GM12872 (cell line): ENCODE measurements at regions not wholly inside any gene's neighbourhood (a gene's known extent, or its start where the extent isn't known, plus 50 kb on each side); places are given as distances from the start of the nearest gene placed in this dataset.

ENCODE experiments used
- TF ChIP-seq, protein P1 (sequence below): IDR thresholded peaks from 3 replicates; pipeline ENCODE4 v1.5.1; 2011; ENCODE audit warnings: low read depth, mild to moderate bottlenecking, low read length, moderate library complexity; ENCODE audit not compliant: insufficient read depth

DNA sequence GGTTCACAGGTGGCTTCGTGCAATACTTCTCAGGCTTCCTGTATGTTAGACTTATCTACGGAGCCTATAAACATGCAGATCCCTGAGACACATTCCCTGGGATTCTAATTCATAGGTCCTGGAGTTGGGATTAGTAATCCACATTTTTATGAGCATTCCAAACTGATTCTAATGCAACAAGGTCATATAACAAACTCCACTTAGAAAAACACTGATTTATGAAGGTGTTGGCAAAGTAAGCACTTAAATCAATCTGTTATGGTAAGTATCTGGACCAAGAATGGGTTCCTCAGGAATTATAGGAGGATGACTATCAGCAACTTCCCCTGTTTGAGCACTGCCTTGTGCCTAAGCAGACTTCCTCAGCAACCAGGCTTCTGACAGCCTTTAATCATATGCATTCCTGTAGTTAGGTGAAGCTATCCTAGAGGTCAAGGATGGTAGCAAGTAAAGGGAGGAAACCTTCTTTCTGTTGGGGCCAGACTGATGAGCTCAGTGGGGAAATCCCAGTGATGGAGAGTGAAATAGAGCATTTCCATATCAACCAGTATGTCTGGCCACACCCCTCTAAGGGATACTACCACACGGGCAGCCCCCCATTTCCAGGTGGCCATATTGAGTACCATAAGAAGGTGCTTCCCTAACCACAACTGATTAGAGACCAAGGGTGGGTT lies 89.6 kb downstream of the RASSF10 start:
- TF ChIP-seq, protein P1, sequence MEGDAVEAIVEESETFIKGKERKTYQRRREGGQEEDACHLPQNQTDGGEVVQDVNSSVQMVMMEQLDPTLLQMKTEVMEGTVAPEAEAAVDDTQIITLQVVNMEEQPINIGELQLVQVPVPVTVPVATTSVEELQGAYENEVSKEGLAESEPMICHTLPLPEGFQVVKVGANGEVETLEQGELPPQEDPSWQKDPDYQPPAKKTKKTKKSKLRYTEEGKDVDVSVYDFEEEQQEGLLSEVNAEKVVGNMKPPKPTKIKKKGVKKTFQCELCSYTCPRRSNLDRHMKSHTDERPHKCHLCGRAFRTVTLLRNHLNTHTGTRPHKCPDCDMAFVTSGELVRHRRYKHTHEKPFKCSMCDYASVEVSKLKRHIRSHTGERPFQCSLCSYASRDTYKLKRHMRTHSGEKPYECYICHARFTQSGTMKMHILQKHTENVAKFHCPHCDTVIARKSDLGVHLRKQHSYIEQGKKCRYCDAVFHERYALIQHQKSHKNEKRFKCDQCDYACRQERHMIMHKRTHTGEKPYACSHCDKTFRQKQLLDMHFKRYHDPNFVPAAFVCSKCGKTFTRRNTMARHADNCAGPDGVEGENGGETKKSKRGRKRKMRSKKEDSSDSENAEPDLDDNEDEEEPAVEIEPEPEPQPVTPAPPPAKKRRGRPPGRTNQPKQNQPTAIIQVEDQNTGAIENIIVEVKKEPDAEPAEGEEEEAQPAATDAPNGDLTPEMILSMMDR = no peak

DNA sequence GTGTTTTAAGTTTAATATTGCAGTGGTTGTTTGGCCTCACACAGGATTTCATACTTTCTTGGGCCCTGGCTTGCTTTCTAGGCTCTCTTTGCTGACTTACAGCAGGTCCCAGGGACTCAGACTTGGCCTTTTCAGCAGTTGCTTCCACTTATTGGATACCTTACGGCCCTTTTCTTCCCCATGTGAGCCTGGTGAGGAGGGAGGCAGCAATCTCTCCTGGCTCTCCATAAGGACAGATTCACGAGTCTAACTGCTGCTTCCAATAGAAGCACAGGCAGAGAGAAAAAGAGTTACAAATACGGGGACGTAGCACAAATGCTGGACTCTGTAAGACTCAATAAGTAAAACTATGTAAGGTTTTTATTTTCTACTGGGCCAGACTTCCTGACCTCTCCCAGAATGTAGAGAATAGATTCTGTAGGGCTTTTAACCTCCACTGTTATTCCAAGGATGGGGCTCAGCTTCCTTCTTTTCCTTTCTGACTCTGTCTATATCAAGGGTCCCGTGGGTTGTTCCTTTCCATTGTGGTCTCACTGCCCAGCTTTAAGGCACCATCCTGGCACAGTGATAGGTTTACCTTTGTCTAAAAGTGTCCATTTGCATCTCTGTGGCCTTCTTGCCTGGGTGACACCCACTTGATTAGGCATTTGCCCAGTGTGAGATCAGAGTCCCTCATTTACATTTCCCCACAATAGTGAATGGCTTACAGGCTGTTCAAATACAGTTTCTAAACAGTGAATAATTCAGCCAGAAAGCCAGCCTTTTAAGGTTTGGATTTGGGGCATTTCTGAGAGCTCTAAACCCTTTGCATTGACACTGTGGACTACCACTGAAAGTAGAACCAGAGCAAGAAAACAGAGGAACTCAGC lies 92.8 kb downstream of the RASSF10 start:
- TF ChIP-seq, protein P1 = no peak

DNA sequence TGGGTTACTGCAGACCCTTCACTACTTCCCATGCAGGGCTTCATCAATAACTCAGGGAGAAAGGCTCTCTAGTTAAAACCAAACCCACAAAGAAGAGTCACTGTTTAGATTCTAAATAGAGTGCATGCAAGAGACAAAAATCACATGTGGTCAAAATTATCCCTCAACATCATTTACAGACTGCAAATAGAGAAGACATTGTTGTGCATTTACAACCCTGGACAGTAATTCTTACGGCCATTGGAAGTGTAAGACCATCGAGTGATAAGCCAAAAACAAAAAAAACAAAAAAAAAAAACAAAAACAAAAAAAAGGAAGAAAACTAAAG lies 93.4 kb downstream of the RASSF10 start:
- TF ChIP-seq, protein P1 = no peak

DNA sequence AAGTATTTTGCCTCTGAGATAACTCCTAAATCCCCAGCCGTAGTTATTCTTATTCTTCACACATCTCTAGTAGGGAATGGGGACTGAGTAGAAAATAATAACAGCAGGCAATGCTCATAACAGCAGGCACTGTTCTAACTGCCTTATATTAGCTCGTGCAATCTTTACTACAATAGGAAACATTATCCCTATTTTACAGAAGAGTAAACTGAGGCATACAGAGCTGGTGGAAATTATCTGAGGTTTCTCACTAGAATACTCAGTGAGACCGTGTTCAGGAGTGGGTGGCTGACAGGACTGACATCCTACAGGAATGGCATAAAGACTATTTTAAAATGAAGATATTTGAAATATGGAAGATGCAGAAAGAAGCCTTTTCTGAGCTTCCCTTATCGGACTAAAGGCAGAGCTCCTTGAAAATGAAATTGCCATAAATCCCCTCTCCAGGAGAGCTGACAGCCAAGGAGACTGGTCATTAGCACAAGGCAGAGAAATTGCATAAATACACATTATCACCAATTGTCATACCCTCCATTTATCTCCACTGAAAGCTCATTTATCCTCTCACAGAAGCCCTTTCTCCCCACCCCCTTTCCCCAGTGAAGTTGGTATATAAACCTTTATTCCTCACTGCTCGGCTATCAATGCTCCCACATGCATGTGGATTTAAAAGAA lies 93.9 kb downstream of the RASSF10 start:
- TF ChIP-seq, protein P1 = no peak

DNA sequence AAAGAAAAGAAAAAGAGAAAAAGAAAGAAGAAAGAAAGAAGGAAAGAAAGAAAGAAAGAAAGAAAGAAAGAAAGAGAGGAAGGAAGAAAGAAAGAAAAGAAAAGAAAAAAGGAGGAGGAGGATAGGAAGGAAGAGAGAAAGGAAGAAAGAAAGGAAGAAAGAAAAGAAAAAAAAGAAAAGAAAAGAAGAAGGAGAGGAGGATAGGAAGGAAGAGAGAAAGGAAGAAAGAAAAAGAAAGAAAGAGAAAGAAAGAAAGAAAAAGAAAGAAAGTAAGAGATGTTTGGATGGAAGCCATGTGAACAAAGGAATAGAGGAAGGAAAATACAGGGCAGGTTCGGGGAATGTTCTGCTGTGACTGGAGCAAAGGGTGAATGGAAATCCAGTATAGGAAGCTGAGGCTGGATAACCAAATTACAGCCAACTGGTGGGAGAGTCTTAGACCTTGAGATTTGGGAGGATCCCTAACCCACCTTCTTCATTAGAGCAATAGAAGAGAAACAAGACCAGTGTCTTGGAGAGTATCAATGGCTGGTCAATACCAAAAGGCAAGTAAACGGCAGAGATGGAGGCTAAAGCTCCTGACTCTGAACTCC lies 94.9 kb downstream of the RASSF10 start:
- TF ChIP-seq, protein P1 = no peak

DNA sequence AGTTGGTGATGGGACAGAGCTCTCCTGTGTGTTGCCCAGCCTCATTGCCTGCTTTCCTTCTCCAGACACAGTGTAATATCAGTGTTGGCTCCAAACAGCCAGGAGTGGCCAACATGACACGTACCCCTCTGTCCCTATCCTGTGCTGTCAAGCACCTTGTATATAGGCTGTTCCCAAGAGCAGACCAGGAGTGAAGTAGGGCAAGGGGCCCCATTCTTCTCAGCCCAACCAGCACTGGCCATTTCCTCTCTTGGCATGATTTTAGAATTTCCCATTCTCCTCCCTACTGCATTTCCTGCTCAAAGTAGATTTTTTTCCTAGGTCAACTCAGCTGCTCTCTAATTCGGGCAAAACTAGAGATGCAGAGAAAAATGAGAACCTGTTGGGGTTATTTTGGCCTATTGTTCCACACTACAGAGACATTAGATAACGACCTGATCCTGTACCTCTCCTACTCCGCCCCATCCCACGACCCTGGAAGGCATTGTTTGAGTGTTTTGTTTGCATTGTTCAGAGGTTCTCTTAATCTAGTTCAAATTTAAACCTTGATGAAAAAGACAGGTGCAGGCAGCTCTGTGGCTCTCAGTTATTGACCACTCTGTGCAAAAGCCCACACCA lies 95.6 kb downstream of the RASSF10 start:
- TF ChIP-seq, protein P1 = no peak

DNA sequence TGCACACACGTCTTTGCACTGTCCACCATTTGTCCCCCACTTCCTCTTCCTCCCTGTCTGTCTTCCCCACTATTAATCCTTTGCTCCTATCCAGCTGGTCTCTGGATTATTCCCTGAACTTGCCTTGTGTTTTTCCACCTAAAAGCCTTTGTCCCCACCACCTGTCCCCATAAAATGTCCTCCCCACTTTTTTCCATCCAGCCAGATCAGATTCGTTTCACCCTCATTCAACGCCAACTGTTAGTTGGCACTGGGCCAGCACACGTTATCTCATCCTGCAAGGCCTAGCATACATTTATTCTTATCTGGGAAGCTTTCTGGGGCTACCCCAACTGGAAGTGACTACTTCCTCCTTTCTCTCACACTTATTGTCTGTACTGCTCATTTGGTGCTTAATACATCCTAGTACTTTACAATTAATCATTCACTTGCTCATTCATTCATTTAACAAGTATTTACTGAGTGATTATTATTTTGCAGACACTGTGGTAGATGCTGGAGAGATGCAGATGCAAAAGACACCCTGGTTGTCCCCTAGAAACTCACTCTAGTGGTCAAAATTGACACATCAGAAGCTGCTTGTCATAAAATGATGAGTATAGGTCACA lies 96.2 kb downstream of the RASSF10 start:
- TF ChIP-seq, protein P1 = no peak
